ENCODE measurements at regions not wholly inside any gene's neighbourhood (a gene's known extent, or its start where the extent isn't known, plus 50 kb on each side); places are given as distances from the start of the nearest gene placed in this dataset.
"Not testable (repeated sequence)": the region's sequence is repeated elsewhere in the genome, so short reads cannot be mapped to it uniquely, and the experiment has no call there.

- H2AK5ac ChIP-seq (ENCODE audit: low read length) = no peak overlapping the region
- H3K79me2 ChIP-seq (ENCODE audit: control insufficient read depth, insufficient read depth, low read length, poor library complexity) = no peaks in the 10 kb centered on the region
- no CpG with 5 or more reads among the region's 4 CpGs for WGBS (ENCODE audit: extremely low coverage, insufficient coverage, insufficient read length)
- H4K91ac ChIP-seq (ENCODE audit: low read depth, low read length) = no peak overlapping the region
- H3K4ac ChIP-seq (ENCODE audit: low read depth, low read length) = no peak overlapping the region
- no peaks in the 10 kb centered on the region for H3K79me1 ChIP-seq (ENCODE audit: low read length)
- H2BK12ac ChIP-seq (ENCODE audit: low read length) = no peak overlapping the region
- H3K4me2 ChIP-seq (ENCODE audit: low read length) = no peak overlapping the region
- no peaks in the 10 kb centered on the region for H3K9me3 ChIP-seq (ENCODE audit: insufficient read depth, low read depth, low read length)
- no peak for DNase-seq
- H2AFZ ChIP-seq (ENCODE audit: insufficient read depth, low read length, poor library complexity) = no peak overlapping the region
- H3K36me3 ChIP-seq (ENCODE audit: control insufficient read depth in 1 of 2, insufficient read depth in 2 of 2, low read length in 2 of 2) = no peaks in the 10 kb centered on the region
- no peak overlapping the region for H2BK5ac ChIP-seq (ENCODE audit: low read depth, low read length, poor library complexity)
- H3K27ac ChIP-seq (ENCODE audit: low read depth, low read length) = no peak overlapping the region
- no peak overlapping the region for H3K9ac ChIP-seq (ENCODE audit: low read length)
- no peaks in the 10 kb centered on the region for H3K27me3 ChIP-seq (ENCODE audit: insufficient read depth, low read length)
- H4K12ac ChIP-seq (ENCODE audit: low read depth, low read length) = no peak overlapping the region
- no peak overlapping the region for H3K4me3 ChIP-seq (ENCODE audit: low read depth, low read length)
- H3K23ac ChIP-seq (ENCODE audit: low read length) = no peak overlapping the region
- H4K8ac ChIP-seq (ENCODE audit: low read depth, low read length) = no peak overlapping the region
- H3K14ac ChIP-seq (ENCODE audit: low read length) = no peak overlapping the region
- no peak overlapping the region for H3K18ac ChIP-seq (ENCODE audit: low read length)
- H2BK120ac ChIP-seq (ENCODE audit: insufficient read depth, low read length, poor library complexity) = no peak overlapping the region
- H3K4me1 ChIP-seq (ENCODE audit: control insufficient read depth in 1 of 2, insufficient read depth in 2 of 2, low read length in 2 of 2) = no peaks in the 10 kb centered on the region
These were observed 100.3 kb upstream of the USP9X start for GRCh38 chrX:40984962-40985361.

- no peaks in the 10 kb centered on the region for H3K79me1 ChIP-seq (ENCODE audit: low read length)
- H3K9me3 ChIP-seq (ENCODE audit: insufficient read depth, low read depth, low read length) = no peaks in the 10 kb centered on the region
- no peak overlapping the region for H3K27ac ChIP-seq (ENCODE audit: low read depth, low read length)
- H4K8ac ChIP-seq (ENCODE audit: low read depth, low read length) = no peak overlapping the region
- H2BK5ac ChIP-seq (ENCODE audit: low read depth, low read length, poor library complexity) = no peak overlapping the region
- WGBS (ENCODE audit: extremely low coverage, insufficient coverage, insufficient read length) = no CpG with 5 or more reads among the region's 2 CpGs
- no peak overlapping the region for H3K4me3 ChIP-seq (ENCODE audit: low read depth, low read length)
- no peak for DNase-seq
- H3K36me3 ChIP-seq (ENCODE audit: control insufficient read depth in 1 of 2, insufficient read depth in 2 of 2, low read length in 2 of 2) = no peaks in the 10 kb centered on the region
- no peak overlapping the region for H3K4me2 ChIP-seq (ENCODE audit: low read length)
- H3K9ac ChIP-seq (ENCODE audit: low read length) = no peak overlapping the region
- no peak overlapping the region for H2AFZ ChIP-seq (ENCODE audit: insufficient read depth, low read length, poor library complexity)
- H2AK5ac ChIP-seq (ENCODE audit: low read length) = no peak overlapping the region
- H4K91ac ChIP-seq (ENCODE audit: low read depth, low read length) = no peak overlapping the region
- no peak overlapping the region for H2BK120ac ChIP-seq (ENCODE audit: insufficient read depth, low read length, poor library complexity)
- no peak overlapping the region for H4K12ac ChIP-seq (ENCODE audit: low read depth, low read length)
- no peaks in the 10 kb centered on the region for H3K27me3 ChIP-seq (ENCODE audit: insufficient read depth, low read length)
- H3K14ac ChIP-seq (ENCODE audit: low read length) = no peak overlapping the region
- no peaks in the 10 kb centered on the region for H3K4me1 ChIP-seq (ENCODE audit: control insufficient read depth in 1 of 2, insufficient read depth in 2 of 2, low read length in 2 of 2)
- H3K4ac ChIP-seq (ENCODE audit: low read depth, low read length) = no peak overlapping the region
- H3K79me2 ChIP-seq (ENCODE audit: control insufficient read depth, insufficient read depth, low read length, poor library complexity) = no peaks in the 10 kb centered on the region
- H3K23ac ChIP-seq (ENCODE audit: low read length) = no peak overlapping the region
- no peak overlapping the region for H3K18ac ChIP-seq (ENCODE audit: low read length)
- H2BK12ac ChIP-seq (ENCODE audit: low read length) = no peak overlapping the region
These were observed 97.8 kb upstream of the USP9X start for GRCh38 chrX:40987413-40987812.

- Histone ChIP-seq H3K27ac (ENCODE audit: low read depth, low read length) (no peak overlapping the region), H3K79me2 (ENCODE audit: control insufficient read depth, insufficient read depth, low read length, poor library complexity) (no peaks in the 10 kb centered on the region), H3K18ac (ENCODE audit: low read length) (no peak overlapping the region), H3K4me2 (ENCODE audit: low read length) (no peak overlapping the region), H3K4me1 (ENCODE audit: control insufficient read depth in 1 of 2, insufficient read depth in 2 of 2, low read length in 2 of 2) (no peaks in the 10 kb centered on the region), H2BK5ac (ENCODE audit: low read depth, low read length, poor library complexity) (no peak overlapping the region), H4K8ac (ENCODE audit: low read depth, low read length) (no peak overlapping the region), H3K79me1 (ENCODE audit: low read length) (no peaks in the 10 kb centered on the region), H4K12ac (ENCODE audit: low read depth, low read length) (no peak overlapping the region), H3K27me3 (ENCODE audit: insufficient read depth, low read length) (no peaks in the 10 kb centered on the region), H3K14ac (ENCODE audit: low read length) (no peak overlapping the region), H3K9ac (ENCODE audit: low read length) (no peak overlapping the region), H3K23ac (ENCODE audit: low read length) (no peak overlapping the region), H3K36me3 (ENCODE audit: control insufficient read depth in 1 of 2, insufficient read depth in 2 of 2, low read length in 2 of 2) (no peaks in the 10 kb centered on the region), H3K9me3 (ENCODE audit: insufficient read depth, low read depth, low read length) (no peaks in the 10 kb centered on the region), H2BK12ac (ENCODE audit: low read length) (no peak overlapping the region), H2AK5ac (ENCODE audit: low read length) (no peak overlapping the region), H3K4ac (ENCODE audit: low read depth, low read length) (no peak overlapping the region), H2BK120ac (ENCODE audit: insufficient read depth, low read length, poor library complexity) (no peak overlapping the region), H2AFZ (ENCODE audit: insufficient read depth, low read length, poor library complexity) (no peak overlapping the region), H3K4me3 (ENCODE audit: low read depth, low read length) (no peak overlapping the region), H4K91ac (ENCODE audit: low read depth, low read length) (no peak overlapping the region)
- WGBS (ENCODE audit: extremely low coverage, insufficient coverage, insufficient read length) = no CpG with 5 or more reads among the region's 3 CpGs
- no peak for DNase-seq
These were observed 97.1 kb upstream of the USP9X start for GRCh38 chrX:40988100-40988499.

DNA sequence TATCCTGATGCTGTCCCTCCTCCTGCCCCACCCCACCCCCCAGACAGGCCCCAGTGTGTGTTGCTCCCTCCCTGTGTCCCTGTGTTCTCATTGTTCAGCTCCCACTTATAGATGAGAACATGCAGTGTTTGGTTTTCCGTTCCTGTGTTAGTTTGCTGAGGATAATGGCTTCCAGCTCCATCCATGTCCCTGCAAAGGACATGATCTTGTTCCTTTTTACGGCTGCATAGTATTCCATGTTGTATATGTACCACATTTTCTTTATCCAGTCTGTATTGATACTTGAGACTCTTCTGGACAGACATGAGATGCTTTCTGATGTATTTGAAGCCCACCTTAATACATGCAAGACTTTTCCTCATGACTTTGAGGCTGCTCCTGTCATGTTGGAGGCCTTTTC is 91.8 kb upstream of the USP9X start:
- not testable (repeated sequence) for H3K23ac ChIP-seq (ENCODE audit: low read length); H4K12ac ChIP-seq (ENCODE audit: low read depth, low read length); H4K8ac ChIP-seq (ENCODE audit: low read depth, low read length); H2BK12ac ChIP-seq (ENCODE audit: low read length); H2BK120ac ChIP-seq (ENCODE audit: insufficient read depth, low read length, poor library complexity); H2BK5ac ChIP-seq (ENCODE audit: low read depth, low read length, poor library complexity); DNase-seq; H2AFZ ChIP-seq (ENCODE audit: insufficient read depth, low read length, poor library complexity); H3K4me3 ChIP-seq (ENCODE audit: low read depth, low read length); H3K9ac ChIP-seq (ENCODE audit: low read length); H3K79me1 ChIP-seq (ENCODE audit: low read length); H3K27me3 ChIP-seq (ENCODE audit: insufficient read depth, low read length); H3K79me2 ChIP-seq (ENCODE audit: control insufficient read depth, insufficient read depth, low read length, poor library complexity); H2AK5ac ChIP-seq (ENCODE audit: low read length); H3K4me1 ChIP-seq (ENCODE audit: control insufficient read depth in 1 of 2, insufficient read depth in 2 of 2, low read length in 2 of 2); H3K4me2 ChIP-seq (ENCODE audit: low read length); H3K4ac ChIP-seq (ENCODE audit: low read depth, low read length); H3K18ac ChIP-seq (ENCODE audit: low read length); H3K9me3 ChIP-seq (ENCODE audit: insufficient read depth, low read depth, low read length); H3K27ac ChIP-seq (ENCODE audit: low read depth, low read length); H3K36me3 ChIP-seq (ENCODE audit: control insufficient read depth in 1 of 2, insufficient read depth in 2 of 2, low read length in 2 of 2); H3K14ac ChIP-seq (ENCODE audit: low read length); H4K91ac ChIP-seq (ENCODE audit: low read depth, low read length)
- no CpG with 5 or more reads among the region's 2 CpGs for WGBS (ENCODE audit: extremely low coverage, insufficient coverage, insufficient read length)

Measured in trophoblast cell (in vitro differentiated cells and primary cell).